ENCODE measurements at regions not wholly inside any gene's neighbourhood (a gene's known extent, or its start where the extent isn't known, plus 50 kb on each side); places are given as distances from the start of the nearest gene placed in this dataset.

DNA sequence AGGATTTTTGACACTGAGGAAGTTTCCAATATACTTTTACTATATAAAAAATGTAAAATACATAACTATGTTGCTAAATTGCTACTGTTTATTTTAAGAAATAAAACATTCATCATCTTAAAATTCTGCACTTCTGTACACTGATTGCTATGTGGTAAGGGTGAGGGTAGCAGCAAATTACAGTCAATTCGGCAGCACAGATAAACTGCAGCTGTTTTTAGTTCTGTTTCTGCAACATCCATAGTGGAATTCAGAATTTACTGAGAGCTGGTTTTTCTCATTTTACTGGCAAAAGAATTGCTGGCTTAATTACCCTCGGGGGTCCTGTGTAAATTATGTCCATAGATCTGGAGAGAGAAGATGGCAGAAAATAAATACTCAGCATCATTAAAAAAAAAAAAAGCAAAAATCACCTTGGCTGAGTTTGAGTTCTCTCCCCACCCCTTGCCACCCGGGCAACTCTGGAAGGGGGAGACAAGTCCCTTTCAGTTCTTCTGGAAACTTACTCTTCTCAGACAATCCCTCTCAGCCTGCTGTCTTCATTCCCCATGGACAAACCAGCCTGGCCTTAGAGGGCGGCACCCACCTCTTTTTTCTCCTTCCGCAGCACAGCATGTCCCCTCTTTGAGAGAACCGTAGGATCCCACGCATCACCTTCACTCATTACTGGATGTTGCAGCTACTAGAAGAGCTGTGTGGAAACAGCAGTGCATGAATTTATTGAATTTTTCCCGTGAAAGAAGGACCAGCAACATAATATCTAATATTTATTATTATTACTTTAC is 501.1 kb upstream of the CELF2 start:
- FAIRE-seq = no peak

GRCh38 chr10:10517866-10518265 is 499.8 kb upstream of the CELF2 start:
- FAIRE-seq = no peak

- no peak for FAIRE-seq
These were observed 498.0 kb upstream of the CELF2 start for GRCh38 chr10:10519674-10520073.

- no peak for FAIRE-seq
These were observed 496.9 kb upstream of the CELF2 start for GRCh38 chr10:10520491-10521385.

DNA sequence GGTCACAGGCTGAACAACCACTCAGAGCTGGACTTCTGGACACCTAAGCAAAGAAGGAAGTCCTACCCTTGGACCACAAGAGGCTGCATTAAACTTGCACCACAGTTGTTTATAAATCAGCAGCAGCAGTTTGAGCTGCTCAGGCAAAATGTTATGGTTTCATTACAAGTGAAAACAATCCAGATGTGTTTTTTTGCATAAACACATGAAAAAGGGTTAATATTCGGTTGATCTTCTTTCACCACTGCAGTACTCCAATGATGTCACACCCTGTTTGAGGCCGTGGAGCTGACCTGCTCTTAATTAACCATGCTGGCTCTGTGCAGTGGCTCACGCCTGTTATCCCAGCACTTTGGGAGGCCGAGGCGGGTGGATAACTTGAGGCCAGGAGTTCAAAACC is 490.8 kb upstream of the CELF2 start:
- FAIRE-seq = peak; percentile 73

- no peak for FAIRE-seq
These were observed 489.7 kb upstream of the CELF2 start for GRCh38 chr10:10527861-10528562.

GRCh38 chr10:10528563-10528910 is 489.1 kb upstream of the CELF2 start:
- no peak for FAIRE-seq

- peak; percentile 79 for FAIRE-seq
These were observed 487.4 kb upstream of the CELF2 start for GRCh38 chr10:10530313-10530712.

DNA sequence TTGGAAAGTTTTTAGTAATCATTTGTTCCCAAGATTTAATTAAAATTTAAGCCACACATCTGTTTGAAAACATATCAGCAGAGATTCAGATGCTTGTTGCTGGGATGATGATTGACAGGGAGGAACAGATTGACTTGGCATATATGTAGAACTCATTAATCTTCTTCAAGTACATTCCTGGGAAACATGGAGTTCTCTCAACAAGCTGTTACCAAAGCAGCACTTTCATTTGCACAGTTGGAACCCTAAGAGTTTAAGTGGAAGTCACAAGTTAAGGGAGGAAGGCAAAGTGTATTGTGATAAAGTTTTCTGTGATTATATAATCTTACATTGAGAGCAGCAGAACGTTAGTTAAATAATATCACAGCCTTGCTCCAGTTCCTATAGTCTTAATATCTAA is 485.4 kb upstream of the CELF2 start:
- no peak for FAIRE-seq

DNA sequence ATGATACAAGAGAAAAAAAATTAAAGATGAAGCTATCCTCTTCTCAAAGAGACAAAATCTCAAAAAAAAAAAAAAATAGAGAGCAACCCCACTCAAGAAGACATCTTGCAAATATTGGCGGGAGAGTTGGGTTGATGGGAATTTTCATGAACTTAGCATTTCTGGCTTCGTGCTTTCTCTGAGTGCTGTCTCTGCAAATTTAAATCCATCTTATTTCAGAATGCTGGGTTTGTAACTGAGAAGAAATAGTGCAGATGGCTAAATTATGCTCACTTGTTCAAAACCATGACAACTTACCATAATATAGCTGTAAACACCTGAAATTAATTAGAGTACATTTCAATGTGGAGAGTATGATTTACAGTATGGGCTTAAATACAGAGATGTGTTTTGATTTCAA is 484.8 kb upstream of the CELF2 start:
- peak; percentile 48 for FAIRE-seq

DNA sequence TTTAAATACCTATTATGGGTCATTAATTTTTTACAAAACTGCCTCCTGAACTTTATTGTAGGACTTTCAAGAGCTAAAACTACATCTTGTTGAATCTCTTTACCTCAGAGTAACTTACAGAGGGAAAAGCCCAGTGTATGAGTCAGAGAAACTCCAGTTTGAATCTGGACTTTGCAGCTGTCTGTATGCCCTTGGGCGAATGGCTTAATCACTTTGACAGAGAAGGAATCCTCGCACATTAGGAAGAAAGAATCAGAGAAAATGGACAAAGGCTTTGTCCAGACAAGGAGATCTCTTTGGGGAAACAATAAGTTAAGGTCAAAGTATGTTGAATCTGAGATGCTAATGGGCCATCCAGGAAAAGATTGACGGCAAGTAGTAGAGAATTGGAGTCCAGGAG is 484.2 kb upstream of the CELF2 start:
- FAIRE-seq = no peak

- no peak for FAIRE-seq
These were observed 479.3 kb upstream of the CELF2 start for GRCh38 chr10:10538326-10538725.

- FAIRE-seq = no peak
These were observed 477.3 kb upstream of the CELF2 start for GRCh38 chr10:10540398-10540797.

DNA sequence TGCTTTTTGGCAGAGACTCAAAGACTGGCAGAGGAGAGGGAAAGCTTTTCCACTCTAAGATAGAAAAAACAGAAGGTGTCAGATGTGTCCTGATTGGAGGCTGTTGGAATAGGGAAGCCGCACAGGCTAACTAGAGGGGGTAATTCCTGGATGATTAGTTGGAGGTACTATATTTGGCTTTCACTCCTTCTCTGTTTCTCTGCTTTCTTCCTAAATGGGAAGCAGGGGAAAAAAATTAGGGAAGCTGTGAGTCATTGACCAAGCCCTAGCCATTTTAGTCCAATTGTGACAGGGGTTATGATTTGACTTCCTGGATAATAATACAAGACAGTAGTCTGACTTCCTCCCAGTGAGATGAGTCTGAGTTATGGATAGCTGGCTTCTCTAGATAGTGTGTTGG is 475.2 kb upstream of the CELF2 start:
- FAIRE-seq = no peak

DNA sequence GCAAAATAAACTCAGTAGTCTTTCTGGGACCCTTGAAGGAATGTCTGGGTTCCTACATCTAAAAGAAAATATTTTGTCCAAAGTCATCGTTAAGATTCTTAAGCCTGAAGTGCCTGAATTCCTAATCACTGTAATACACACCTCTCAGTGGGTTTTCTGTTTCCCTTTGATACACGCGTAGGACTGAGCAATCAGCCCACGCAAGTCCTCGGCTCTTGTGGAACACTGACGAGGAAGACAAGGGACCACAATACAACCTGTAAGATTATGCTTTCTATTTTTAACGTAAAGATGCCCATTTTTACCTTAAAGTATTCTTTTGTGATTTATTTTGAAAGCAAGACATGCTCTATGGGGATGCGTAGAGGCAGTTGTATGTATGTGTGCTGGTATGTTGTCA is 472.8 kb upstream of the CELF2 start:
- no peak for FAIRE-seq

GRCh38 chr10:10545771-10546170 is 471.9 kb upstream of the CELF2 start:
- no peak for FAIRE-seq

GRCh38 chr10:10551596-10552301 is 465.9 kb upstream of the CELF2 start:
- no peak for FAIRE-seq

DNA sequence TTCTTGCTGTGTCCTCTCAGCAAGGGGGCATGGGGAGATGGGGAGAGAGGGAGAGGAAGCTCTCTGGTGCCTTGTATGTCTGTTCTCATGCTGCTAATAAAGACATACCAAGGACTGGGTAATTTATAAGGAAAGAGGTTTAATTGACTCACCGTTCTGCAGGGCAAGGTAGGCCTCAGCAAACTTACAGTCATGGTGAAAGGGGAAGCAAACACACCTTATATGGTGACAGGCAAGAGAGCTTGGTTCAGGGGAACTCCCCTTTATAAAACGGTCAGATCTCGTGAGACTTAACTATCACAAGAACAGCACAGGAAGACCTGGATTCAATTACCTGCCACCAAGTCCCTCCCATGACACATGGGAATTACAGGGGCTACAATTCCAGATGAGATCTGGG is 464.7 kb upstream of the CELF2 start:
- FAIRE-seq = no peak

DNA sequence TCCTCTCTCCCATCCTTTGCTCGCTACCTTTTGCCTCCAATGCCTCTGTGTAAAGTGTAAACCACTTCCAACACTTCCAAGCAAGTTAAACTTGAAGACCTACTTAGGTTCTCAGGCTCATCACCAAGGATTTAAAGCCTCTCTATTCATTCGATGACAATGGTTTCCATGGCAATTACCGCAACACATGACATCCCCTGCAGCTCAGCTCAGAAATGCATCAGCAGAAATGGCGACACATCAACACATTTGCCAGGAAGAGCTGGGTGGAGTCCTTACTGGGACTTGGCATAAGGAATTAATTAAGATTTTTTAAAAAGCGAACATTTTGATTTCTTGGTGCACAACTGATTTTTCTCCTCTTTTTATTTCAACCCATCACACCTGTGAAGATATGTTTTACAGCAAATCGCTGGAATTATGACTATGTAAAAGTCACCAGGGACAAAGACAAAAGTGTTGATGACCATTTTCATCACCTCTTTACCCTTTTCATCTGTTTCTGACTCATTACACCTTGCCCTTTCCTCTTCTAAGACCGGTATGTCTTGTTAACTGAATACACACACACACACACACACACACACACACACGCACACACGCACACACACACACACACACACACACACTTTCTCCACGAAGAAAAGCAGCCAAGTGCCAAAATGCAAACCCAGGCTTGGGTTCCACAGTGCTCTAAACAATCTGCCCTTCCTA is 453.4 kb upstream of the CELF2 start:
- FAIRE-seq = no peak

DNA sequence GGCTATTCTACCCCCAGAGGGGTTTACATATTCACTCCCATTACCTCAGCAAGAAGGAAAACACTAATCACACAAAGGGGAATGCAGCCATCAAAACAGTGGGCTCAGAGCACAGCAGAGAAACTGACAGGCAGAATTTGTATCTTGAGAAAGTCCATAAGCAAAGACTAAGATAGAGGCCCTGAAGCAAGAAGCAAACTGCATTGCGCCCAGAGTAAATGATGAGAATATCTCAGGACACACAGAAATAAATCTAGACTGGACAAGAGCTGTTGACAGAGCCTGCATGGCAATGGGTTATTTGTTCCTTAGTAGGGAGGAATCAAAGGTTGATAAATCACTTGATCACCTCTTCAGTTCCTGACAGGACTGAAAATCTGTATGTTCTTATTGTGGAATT is 440.7 kb upstream of the CELF2 start:
- FAIRE-seq = no peak

GRCh38 chr10:10579709-10580108 is 438.0 kb upstream of the CELF2 start:
- no peak for FAIRE-seq

DNA sequence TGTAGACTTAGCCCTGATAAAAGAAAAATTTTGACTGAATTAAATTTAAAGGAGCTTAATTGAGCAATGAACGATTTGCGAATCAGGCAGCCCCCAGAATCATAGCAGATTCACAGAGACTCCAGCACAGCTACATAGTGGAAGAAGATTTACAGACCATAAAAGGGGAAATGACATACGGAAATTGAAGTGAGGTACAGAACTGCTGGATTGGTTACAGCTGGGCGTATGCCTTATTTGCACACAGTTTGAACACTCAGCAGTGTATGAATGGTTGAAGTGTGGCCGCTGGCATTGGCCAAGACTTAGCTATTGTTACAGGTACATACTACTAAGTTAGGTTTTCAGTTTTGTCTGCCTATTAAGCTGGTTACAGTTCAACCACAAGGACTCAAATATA is 433.5 kb upstream of the CELF2 start:
- FAIRE-seq = no peak
